DMS153 treated with DMSO at 0.1 percent for 48 hours (cell line): ENCODE measurements at regions not wholly inside any gene's neighbourhood (a gene's known extent, or its start where the extent isn't known, plus 50 kb on each side); places are given as distances from the start of the nearest gene placed in this dataset.
"Not testable (repeated sequence)": the region's sequence is repeated elsewhere in the genome, so short reads cannot be mapped to it uniquely, and the experiment has no call there.

ENCODE experiments used
- DNase-seq: peaks from one replicate; lab custom pipeline; 2025; ENCODE audit not compliant: unreplicated experiment; lab: John Stamatoyannopoulos, UW

GRCh38 chr6:169145496-169145895 lies 108.2 kb downstream of the THBS2 start:
- no peak for DNase-seq

- DNase-seq: no peak
These were observed 109.3 kb downstream of the THBS2 start for GRCh38 chr6:169144356-169144755.

GRCh38 chr6:169142538-169142844 lies 111.2 kb downstream of the THBS2 start:
- DNase-seq: no peak

GRCh38 chr6:169141671-169142537 lies 111.7 kb downstream of the THBS2 start:
- DNase-seq: no peak

- no peak for DNase-seq
These were observed 112.6 kb downstream of the THBS2 start for GRCh38 chr6:169140986-169141495.

- DNase-seq: no peak
These were observed 114.3 kb downstream of the THBS2 start for GRCh38 chr6:169139179-169139971.

- DNase-seq: no peak
These were observed 121.2 kb downstream of the THBS2 start for GRCh38 chr6:169132352-169132940.

- no peak for DNase-seq
These were observed 122.3 kb downstream of the THBS2 start for GRCh38 chr6:169131390-169131789.

GRCh38 chr6:169130113-169130512 lies 123.5 kb downstream of the THBS2 start:
- DNase-seq: no peak

GRCh38 chr6:169121013-169121412 lies 132.6 kb downstream of the THBS2 start:
- no peak for DNase-seq

GRCh38 chr6:169119669-169120068 lies 134.0 kb downstream of the THBS2 start:
- no peak for DNase-seq

- no peak for DNase-seq
These were observed 135.3 kb downstream of the THBS2 start for GRCh38 chr6:169118346-169118830.

- DNase-seq: no peak
These were observed 136.0 kb downstream of the THBS2 start for GRCh38 chr6:169117663-169118062.

- DNase-seq: no peak
These were observed 138.0 kb downstream of the THBS2 start for GRCh38 chr6:169115632-169116031.

- not testable (repeated sequence) for DNase-seq
These were observed 139.0 kb downstream of the THBS2 start for GRCh38 chr6:169114632-169115031.

GRCh38 chr6:169112483-169113320 lies 140.9 kb downstream of the THBS2 start:
- DNase-seq: no peak

- DNase-seq: no peak
These were observed 142.4 kb downstream of the THBS2 start for GRCh38 chr6:169111203-169111602.

- DNase-seq: no peak
These were observed 144.0 kb downstream of the THBS2 start for GRCh38 chr6:169109411-169110220.

GRCh38 chr6:169108753-169109152 lies 144.9 kb downstream of the THBS2 start:
- no peak for DNase-seq

- no peak for DNase-seq
These were observed 147.5 kb downstream of the THBS2 start for GRCh38 chr6:169106176-169106575.
